Adipocyte (in vitro differentiated cells): ENCODE measurements at regions not wholly inside any gene's neighbourhood (a gene's known extent, or its start where the extent isn't known, plus 50 kb on each side); places are given as distances from the start of the nearest gene placed in this dataset.

ENCODE experiments used
- DNase-seq: peaks from one replicate; pipeline ENCODE4 v3.0.0-alpha.2; 2015; ENCODE audit warnings: low read depth
- H3K27me3 ChIP-seq: replicated peaks from 2 replicates; pipeline ENCODE4 v1.7.0; 2013; ENCODE audit warnings: mild to moderate bottlenecking, low read length, moderate library complexity; ENCODE audit not compliant: control insufficient read depth, insufficient read depth
- H3K36me3 ChIP-seq: 2 replicates; pipeline ENCODE4 v1.7.0; 2013; ENCODE audit warnings: low read length, mild to moderate bottlenecking, moderate library complexity; ENCODE audit not compliant: control insufficient read depth, insufficient read depth, severe bottlenecking
- H3K4me1 ChIP-seq: 2 replicates; pipeline ENCODE4 v1.7.0; 2013; ENCODE audit warnings: mild to moderate bottlenecking, low read length, moderate library complexity; ENCODE audit not compliant: control insufficient read depth, insufficient read depth
- H3K4me3 ChIP-seq: 2 replicates; pipeline ENCODE4 v1.7.0; 2013; ENCODE audit warnings: mild to moderate bottlenecking, low read length, moderate library complexity
- H3K9ac ChIP-seq: 2 replicates; pipeline ENCODE4 v1.7.0; 2013; ENCODE audit warnings: mild to moderate bottlenecking, low read length, moderate library complexity
- H3K9me3 ChIP-seq: 2 replicates; pipeline ENCODE4 v1.7.0; 2013; ENCODE audit warnings: mild to moderate bottlenecking, low read length, moderate library complexity; ENCODE audit not compliant: control insufficient read depth

DNA sequence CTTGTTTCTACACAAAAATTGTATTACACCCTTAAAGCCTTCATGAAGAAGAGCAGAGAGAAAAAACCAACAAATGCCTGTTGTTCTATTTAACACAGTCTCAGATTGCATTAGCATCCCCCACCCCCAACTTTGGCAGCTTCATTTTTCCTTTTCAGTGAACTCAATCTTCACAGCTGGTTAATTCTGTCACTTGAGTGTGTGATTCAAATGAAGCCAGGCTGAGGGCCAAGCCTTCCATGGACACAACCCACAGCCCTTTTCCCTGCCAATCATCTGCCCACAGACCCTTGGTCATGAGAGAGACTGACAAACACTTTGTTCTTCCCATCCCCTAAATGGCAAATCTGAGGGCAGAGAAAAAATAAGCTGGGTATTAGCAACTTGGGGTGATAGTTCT is 217.5 kb upstream of the NMUR2 start:
- DNase-seq: no peak
- no peaks in the 10 kb centered on the region for H3K4me1 ChIP-seq
- H3K9me3 ChIP-seq: no peaks in the 10 kb centered on the region
- H3K4me3 ChIP-seq: no peak overlapping the region
- H3K27me3 ChIP-seq: no peaks in the 10 kb centered on the region
- no peaks in the 10 kb centered on the region for H3K36me3 ChIP-seq
- H3K9ac ChIP-seq: no peak overlapping the region

DNA sequence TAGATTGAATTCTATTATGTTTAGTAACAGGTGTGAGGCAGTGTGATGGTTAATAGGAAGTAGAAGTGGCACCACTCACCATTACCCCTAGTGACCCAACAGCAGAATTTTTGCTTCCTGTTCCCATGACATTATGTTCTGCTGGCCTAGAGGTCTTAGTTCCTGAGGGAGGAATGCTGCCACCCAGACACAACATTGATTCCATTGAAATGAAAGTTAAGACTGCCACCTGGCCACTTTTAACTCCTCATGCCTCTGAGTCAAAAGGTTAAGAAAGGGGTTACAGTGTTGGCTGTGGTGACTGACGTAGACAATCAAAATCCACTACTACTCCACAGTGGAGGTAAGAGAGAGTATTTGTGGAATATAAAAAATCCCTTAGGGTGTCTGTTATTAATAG is 218.9 kb upstream of the NMUR2 start:
- H3K9me3 ChIP-seq: no peaks in the 10 kb centered on the region
- H3K4me3 ChIP-seq: no peak overlapping the region
- no peaks in the 10 kb centered on the region for H3K4me1 ChIP-seq
- H3K36me3 ChIP-seq: no peaks in the 10 kb centered on the region
- no peaks in the 10 kb centered on the region for H3K27me3 ChIP-seq
- H3K9ac ChIP-seq: no peak overlapping the region
- no peak for DNase-seq

DNA sequence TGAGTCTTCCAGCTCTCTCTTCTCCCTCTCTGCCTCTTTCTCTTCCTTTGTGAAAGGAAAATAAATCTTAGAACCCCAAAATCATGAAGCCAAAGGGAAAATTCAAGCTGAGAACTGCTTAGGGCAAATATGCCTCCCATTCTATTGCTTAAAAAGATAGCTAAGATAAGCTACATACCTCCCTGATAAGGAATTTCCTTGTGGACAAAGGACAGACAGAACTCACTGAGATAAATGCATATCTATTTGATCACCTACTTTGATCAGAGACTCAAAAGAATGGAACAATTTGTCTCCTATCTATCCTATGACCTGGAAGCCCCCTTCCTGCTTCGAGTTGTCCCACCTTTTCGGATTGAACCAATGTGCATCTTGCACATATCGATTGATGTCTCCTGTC is 220.6 kb upstream of the NMUR2 start:
- no peak for DNase-seq
- H3K4me3 ChIP-seq: no peak overlapping the region

GRCh38 chr5:152631221-152631620 is 226.1 kb upstream of the NMUR2 start:
- no peak overlapping the region for H3K9ac ChIP-seq
- no peaks in the 10 kb centered on the region for H3K36me3 ChIP-seq
- H3K4me3 ChIP-seq: no peak overlapping the region
- H3K27me3 ChIP-seq: no peaks in the 10 kb centered on the region
- no peaks in the 10 kb centered on the region for H3K4me1 ChIP-seq
- no peak for DNase-seq
- H3K9me3 ChIP-seq: no peaks in the 10 kb centered on the region

More for the DNA sequence above, 220.6 kb upstream of the NMUR2 start:
- Histone ChIP-seq H3K27me3 (no peaks in the 10 kb centered on the region), H3K4me1 (no peaks in the 10 kb centered on the region), H3K9me3 (no peaks in the 10 kb centered on the region), H3K36me3 (no peaks in the 10 kb centered on the region), H3K9ac (no peak overlapping the region)

DNA sequence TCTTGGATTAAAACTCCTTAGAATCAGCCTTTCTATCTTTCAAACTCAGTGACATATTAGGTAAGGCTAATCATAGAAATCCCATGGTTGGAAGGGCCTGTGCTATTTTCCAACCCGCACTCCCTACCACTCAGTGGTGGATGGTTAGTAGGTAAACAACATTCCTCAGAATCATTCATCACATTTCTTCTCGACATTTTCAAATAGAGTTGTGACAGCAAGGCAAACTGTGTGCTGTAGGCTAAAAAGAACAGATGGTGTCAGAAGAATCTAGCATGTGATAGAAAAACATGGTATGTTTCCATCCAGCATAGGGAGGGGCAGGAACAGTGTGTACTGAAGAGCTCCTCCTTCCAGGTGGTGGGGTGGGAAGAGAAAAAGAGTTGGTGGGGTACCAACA is 227.3 kb upstream of the NMUR2 start:
- DNase-seq: no peak
- Histone ChIP-seq H3K4me1 (no peaks in the 10 kb centered on the region), H3K4me3 (no peak overlapping the region), H3K36me3 (no peaks in the 10 kb centered on the region), H3K27me3 (no peaks in the 10 kb centered on the region), H3K9ac (no peak overlapping the region), H3K9me3 (no peaks in the 10 kb centered on the region)

- Histone ChIP-seq H3K27me3 (no peaks in the 10 kb centered on the region), H3K9me3 (no peaks in the 10 kb centered on the region), H3K36me3 (no peaks in the 10 kb centered on the region), H3K9ac (no peak overlapping the region), H3K4me1 (no peaks in the 10 kb centered on the region), H3K4me3 (no peak overlapping the region)
- DNase-seq: no peak
Measured at GRCh38 chr5:152634586-152634985, 229.5 kb upstream of the NMUR2 start.

GRCh38 chr5:152638996-152639552 is 234.0 kb upstream of the NMUR2 start:
- no peak overlapping the region for H3K9ac ChIP-seq
- H3K9me3 ChIP-seq: no peaks in the 10 kb centered on the region
- DNase-seq: no peak
- H3K36me3 ChIP-seq: no peaks in the 10 kb centered on the region
- H3K4me3 ChIP-seq: no peak overlapping the region
- no peaks in the 10 kb centered on the region for H3K27me3 ChIP-seq
- H3K4me1 ChIP-seq: no peaks in the 10 kb centered on the region

DNA sequence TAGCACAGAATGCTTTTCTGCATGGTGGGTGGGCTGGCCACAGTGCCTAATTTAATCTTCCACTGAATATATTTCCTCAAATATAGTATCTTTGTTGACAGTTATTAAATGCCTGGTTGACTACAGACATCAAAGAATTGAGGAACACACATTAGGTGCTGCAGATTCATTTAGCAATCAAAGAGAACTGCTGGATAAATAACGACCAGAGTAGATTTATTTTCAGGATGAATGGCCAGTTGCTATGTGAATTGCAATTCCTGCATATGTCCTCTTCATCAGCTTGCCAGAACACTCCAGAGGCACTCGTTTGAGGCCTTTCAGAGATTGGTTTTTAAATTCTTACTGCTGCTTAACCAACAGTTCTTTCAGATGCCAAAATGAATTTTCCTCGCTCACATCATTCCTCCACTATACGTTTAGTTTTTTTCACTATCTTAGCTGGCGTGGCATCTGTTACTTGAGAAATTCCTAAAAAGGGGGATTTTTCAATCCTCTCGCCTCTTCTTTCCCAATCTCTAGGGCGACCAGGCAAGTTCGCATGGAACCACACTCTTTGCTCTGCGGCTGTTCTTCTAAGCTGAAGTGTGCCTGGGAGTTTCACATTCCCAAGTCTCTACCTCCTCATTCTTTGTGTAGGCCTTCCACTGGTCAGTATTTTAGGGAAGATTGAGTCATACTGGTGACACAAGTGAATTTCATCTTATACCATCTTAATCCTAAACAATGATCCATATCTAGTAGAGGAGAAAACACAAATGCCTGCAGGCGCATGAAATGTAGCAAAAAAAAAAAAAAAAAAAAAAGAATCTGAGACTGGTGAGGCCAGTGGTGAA is 237.1 kb upstream of the NMUR2 start:
- Histone ChIP-seq H3K36me3 (no peaks in the 10 kb centered on the region), H3K9me3 (no peaks in the 10 kb centered on the region), H3K4me3 (no peak overlapping the region), H3K4me1 (no peaks in the 10 kb centered on the region), H3K9ac (no peak overlapping the region), H3K27me3 (no peaks in the 10 kb centered on the region)
- no peak for DNase-seq

GRCh38 chr5:152642880-152643279 is 237.8 kb upstream of the NMUR2 start:
- no peak overlapping the region for H3K9ac ChIP-seq
- H3K4me1 ChIP-seq: no peaks in the 10 kb centered on the region
- DNase-seq: no peak
- H3K27me3 ChIP-seq: no peaks in the 10 kb centered on the region
- no peaks in the 10 kb centered on the region for H3K36me3 ChIP-seq
- no peaks in the 10 kb centered on the region for H3K9me3 ChIP-seq
- no peak overlapping the region for H3K4me3 ChIP-seq

GRCh38 chr5:152644029-152644728 is 239.1 kb upstream of the NMUR2 start:
- no peaks in the 10 kb centered on the region for H3K9me3 ChIP-seq
- no peak overlapping the region for H3K9ac ChIP-seq
- H3K4me1 ChIP-seq: no peaks in the 10 kb centered on the region
- H3K36me3 ChIP-seq: no peaks in the 10 kb centered on the region
- no peak overlapping the region for H3K4me3 ChIP-seq
- no peaks in the 10 kb centered on the region for H3K27me3 ChIP-seq
- no peak for DNase-seq

GRCh38 chr5:152649609-152650008 is 244.5 kb upstream of the NMUR2 start:
- Histone ChIP-seq H3K9ac (no peak overlapping the region), H3K4me1 (no peaks in the 10 kb centered on the region), H3K4me3 (no peak overlapping the region), H3K9me3 (no peaks in the 10 kb centered on the region), H3K36me3 (no peaks in the 10 kb centered on the region), H3K27me3 (no peaks in the 10 kb centered on the region)
- no peak for DNase-seq
